Glutamatergic neuron (in vitro differentiated cells): ENCODE measurements at regions not wholly inside any gene's neighbourhood (a gene's known extent, or its start where the extent isn't known, plus 50 kb on each side); places are given as distances from the start of the nearest gene placed in this dataset.
A peak's percentile ranks its signal among the peaks of the same experiment; 100 is the strongest.

ENCODE experiments used
- DNase-seq: peaks from one replicate; pipeline ENCODE4 v3.0.0; 2022
- H3K27ac Mint-ChIP-seq: one replicate; pipeline ENCODE4 v1.8.0; 2020; ENCODE audit warnings: mild to moderate bottlenecking, mixed read lengths, inconsistent platforms; ENCODE audit not compliant: unreplicated experiment
- H3K27me3 Mint-ChIP-seq: one replicate; pipeline ENCODE4 v1.8.0; 2020; ENCODE audit warnings: mild to moderate bottlenecking, moderate library complexity, mixed read lengths, inconsistent platforms; ENCODE audit not compliant: unreplicated experiment
- H3K36me3 Mint-ChIP-seq: one replicate; pipeline ENCODE4 v1.8.0; 2020; ENCODE audit warnings: mild to moderate bottlenecking, mixed read lengths, inconsistent platforms; ENCODE audit not compliant: unreplicated experiment
- H3K4me1 Mint-ChIP-seq: one replicate; pipeline ENCODE4 v1.8.0; 2020; ENCODE audit warnings: mild to moderate bottlenecking, low read depth, mixed read lengths, inconsistent platforms; ENCODE audit not compliant: unreplicated experiment
- H3K4me3 Mint-ChIP-seq: one replicate; pipeline ENCODE4 v1.8.0; 2020; ENCODE audit warnings: mild to moderate bottlenecking, mixed read lengths, inconsistent platforms; ENCODE audit not compliant: unreplicated experiment
- H3K9me3 Mint-ChIP-seq: one replicate; pipeline ENCODE4 v1.8.0; 2020; ENCODE audit warnings: mild to moderate bottlenecking, moderate library complexity, mixed read lengths, inconsistent platforms; ENCODE audit not compliant: unreplicated experiment
- TF ChIP-seq, protein P1 (sequence below): fragments of 200-600 bp; sonication (generic); IDR thresholded peaks from one replicate; pipeline ENCODE4 v1.5.0; 2021; ENCODE audit not compliant: partially characterized antibody, unreplicated experiment

DNA sequence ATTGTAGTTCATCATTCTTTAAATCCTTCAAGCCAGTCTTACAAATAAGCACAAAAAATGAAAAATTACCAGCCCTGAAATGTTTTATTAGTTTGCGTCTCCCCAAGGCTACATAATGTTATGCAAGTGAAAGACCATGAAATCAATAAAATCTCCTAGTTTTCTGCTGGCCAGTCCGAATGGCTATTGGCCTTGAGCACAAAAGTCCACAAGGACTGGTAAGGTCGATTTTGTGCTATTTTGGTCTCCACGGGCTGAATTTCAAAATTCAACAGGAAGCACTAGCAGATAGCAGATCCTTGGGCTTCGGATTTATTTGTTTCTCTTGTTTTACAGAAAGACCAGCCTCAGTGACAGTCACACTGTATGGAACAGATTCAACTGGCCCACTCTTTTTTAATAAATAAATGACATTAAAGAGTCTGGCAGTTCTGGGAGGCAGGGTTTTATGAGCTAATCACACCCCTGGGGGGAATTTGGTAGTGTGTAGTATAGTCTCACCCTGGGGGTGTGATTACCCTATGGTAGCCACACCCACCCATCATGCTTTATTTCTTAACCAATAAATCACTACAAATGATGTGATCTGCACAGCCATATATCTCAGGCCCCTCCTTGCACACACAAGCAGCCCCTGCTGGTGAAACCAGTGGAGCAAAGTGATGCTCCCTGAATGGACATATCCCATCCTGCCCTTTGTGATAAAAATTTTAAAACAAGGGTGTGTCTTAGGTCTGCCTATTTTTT, 51.1 kb upstream of the TMEM33 start:
- Mint-ChIP-seq H3K36me3 (no peaks in the 10 kb centered on the region), H3K27ac (peak overlapping the region; percentile 46), H3K4me3 (peak overlapping the region; percentile 64), H3K4me1 (peaks cover 27% of the 10 kb centered on the region), H3K27me3 (peaks cover 23% of the 10 kb centered on the region), H3K9me3 (peaks cover 16% of the 10 kb centered on the region)
- no peak for DNase-seq
- TF ChIP-seq, protein P1, sequence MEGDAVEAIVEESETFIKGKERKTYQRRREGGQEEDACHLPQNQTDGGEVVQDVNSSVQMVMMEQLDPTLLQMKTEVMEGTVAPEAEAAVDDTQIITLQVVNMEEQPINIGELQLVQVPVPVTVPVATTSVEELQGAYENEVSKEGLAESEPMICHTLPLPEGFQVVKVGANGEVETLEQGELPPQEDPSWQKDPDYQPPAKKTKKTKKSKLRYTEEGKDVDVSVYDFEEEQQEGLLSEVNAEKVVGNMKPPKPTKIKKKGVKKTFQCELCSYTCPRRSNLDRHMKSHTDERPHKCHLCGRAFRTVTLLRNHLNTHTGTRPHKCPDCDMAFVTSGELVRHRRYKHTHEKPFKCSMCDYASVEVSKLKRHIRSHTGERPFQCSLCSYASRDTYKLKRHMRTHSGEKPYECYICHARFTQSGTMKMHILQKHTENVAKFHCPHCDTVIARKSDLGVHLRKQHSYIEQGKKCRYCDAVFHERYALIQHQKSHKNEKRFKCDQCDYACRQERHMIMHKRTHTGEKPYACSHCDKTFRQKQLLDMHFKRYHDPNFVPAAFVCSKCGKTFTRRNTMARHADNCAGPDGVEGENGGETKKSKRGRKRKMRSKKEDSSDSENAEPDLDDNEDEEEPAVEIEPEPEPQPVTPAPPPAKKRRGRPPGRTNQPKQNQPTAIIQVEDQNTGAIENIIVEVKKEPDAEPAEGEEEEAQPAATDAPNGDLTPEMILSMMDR = peak; percentile 30

DNA sequence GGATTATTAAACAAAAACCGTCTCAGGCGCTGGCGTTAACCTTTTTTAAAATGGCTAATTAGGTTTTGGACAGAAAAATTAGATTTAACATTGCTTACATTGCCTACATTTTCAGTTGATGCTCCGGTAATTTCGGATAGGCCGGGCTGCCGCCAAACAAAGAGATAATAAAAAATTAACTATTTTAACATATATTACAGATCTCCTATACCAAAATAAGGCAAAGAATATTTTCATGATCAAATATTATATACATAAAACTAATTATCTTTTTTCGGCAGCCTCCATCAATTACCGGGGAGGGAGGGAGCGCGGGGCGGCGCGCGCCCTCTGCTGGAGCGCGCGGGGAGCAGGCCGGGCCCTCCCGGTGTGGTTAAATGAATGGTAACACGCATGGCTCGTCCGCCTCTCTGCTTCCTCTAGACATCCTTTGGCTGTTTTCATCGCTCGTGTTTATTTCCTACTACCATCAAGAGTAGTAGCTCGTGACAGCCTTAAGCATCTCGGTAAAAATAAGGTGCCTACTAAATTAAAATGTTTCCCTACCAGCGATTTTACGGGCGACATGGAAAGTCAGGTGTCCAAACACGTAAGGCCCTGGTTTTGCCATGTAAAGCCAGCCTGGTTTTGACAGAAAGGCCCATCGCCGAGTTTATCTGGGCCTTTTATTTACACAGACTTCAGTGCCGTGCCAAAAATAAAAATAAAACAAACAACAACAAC, 52.4 kb upstream of the TMEM33 start:
- Mint-ChIP-seq H3K36me3 (no peaks in the 10 kb centered on the region), H3K27me3 (peaks cover 30% of the 10 kb centered on the region), H3K27ac (peak overlapping the region; percentile 66), H3K4me3 (peak overlapping the region; percentile 78), H3K9me3 (peaks cover 23% of the 10 kb centered on the region), H3K4me1 (peaks cover 36% of the 10 kb centered on the region)
- TF ChIP-seq, protein P1 = peak; percentile 91
- DNase-seq = peak; percentile 75

DNA sequence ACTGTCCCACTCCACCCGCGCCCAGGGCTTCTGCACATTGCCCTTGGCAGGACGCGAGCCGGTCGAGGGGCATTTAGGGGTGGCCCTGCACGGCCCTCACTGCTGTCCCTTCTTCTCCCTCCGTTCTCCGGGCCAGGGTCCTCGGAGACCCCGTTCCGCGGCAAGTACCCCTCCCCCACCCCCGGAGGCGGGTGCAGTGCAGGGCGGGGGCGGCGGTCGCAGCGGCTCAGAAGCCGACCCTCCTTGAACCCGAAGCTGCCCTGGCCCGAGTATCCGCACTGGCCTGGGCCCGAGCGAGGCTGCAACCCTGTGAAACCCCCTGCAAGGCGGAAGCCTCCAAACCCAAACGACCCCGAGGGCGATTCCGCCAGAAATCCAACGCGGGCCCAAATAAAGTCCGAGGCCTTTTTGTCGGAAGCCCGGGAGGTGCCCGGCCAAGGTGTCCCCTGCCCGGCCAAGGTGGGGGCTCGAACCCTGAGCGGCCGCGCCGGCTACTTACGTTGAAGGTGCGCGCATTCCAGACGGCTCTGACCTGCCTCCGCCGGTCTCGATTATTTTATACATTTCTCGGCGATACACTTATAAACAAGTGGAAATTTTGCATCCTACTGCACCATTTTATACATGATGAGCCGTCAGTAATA, 53.1 kb upstream of the TMEM33 start:
- Mint-ChIP-seq H3K9me3 (peaks cover 24% of the 10 kb centered on the region), H3K27me3 (peaks cover 32% of the 10 kb centered on the region), H3K4me3 (peak overlapping the region; percentile 79), H3K27ac (peak overlapping the region; percentile 66), H3K36me3 (peaks cover 2% of the 10 kb centered on the region), H3K4me1 (peaks cover 40% of the 10 kb centered on the region)
- DNase-seq = peak; percentile 45
- TF ChIP-seq, protein P1 = no peak

DNA sequence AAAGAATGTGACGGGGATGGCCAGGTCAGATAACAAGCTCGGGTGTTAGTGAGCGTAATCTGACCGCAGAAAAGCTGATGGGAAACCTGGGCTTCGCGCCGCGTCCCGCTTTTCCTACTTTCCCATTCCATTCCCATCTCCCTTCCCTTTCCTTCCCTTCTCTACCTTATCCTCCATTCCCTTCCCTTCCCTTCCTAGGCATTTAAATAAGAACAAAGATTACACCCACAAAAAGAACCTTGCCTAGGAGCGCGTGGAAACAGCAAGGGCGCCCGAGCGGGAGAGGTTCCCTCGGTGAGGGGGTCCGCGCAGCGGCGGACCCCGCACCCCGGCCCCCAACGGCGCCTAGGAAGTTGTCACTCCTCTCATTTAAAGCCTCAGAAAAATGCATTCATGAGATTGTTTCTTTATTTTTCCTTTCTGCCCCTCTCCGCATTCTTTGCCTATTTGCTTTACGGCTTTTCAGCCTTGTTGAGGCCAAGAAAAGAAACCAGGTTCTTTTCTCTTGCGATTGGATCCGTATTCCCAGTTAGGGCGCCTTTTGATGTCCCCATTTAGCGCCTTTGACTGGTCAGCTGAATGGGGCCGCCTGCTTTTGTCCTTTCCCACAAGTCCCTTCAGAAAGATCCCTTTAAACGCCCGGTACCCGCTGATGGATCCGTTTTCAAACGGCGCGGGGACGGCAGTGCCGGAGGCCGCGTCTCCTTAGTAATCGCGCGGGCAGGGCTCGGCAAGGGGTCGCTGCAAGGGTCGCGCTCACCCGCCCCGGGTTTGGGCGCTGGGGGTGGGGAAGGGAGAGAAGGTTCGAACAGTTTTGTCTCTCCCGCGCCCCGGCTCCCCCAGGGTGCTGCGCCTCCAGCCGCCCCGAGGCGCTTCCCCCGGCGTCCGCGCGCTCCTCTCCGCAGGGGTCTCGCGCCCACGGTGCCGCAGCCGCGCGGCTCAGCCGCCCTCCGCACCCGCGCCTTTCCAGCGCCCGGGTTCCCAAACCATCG, 54.1 kb upstream of the TMEM33 start:
- H3K4me3 Mint-ChIP-seq = peak overlapping the region; percentile 88
- peaks cover 24% of the 10 kb centered on the region for H3K9me3 Mint-ChIP-seq
- H3K36me3 Mint-ChIP-seq = peaks cover 6% of the 10 kb centered on the region
- TF ChIP-seq, protein P1 = no peak
- peak overlapping the region; percentile 91 for H3K27ac Mint-ChIP-seq
- peaks cover 37% of the 10 kb centered on the region for H3K4me1 Mint-ChIP-seq
- peak; percentile 46 for DNase-seq
- H3K27me3 Mint-ChIP-seq = peaks cover 37% of the 10 kb centered on the region
